Esophagus squamous epithelium (tissue), 5 donors: ENCODE measurements at regions not wholly inside any gene's neighbourhood (a gene's known extent, or its start where the extent isn't known, plus 50 kb on each side); places are given as distances from the start of the nearest gene placed in this dataset.

Experiments used
- DNase-seq: peaks from one replicate; lab custom pipeline; 2025; lab: John Stamatoyannopoulos, UW
- H3K27ac ChIP-seq, 4 donors: fragments of 200-600 bp; sonication (generic); one replicate each; pipeline ENCODE4 v1.5.1; 2016 to 2019; ENCODE audit warnings: mild to moderate bottlenecking in 1 of 4
- H3K27me3 ChIP-seq, 4 donors: fragments of 200-600 bp; sonication (generic); 1 replicate in 3 of 4; 2 replicates in 1 of 4; pipeline versions ENCODE4 v1.5.1 to v1.6.0; 2017 to 2021; ENCODE audit warnings: antibody characterized with exemption in 1 of 4
- H3K36me3 ChIP-seq, 3 donors: fragments of 200-600 bp; sonication (generic); one replicate each; pipeline ENCODE4 v1.5.1; 2016 to 2019
- H3K4me1 ChIP-seq, 3 donors: fragments of 200-600 bp; sonication (generic); one replicate each; pipeline ENCODE4 v1.5.1; 2017 to 2019
- H3K4me3 ChIP-seq, 4 donors: fragments of 200-600 bp; sonication (generic); 1 replicate in 3 of 4; 2 replicates in 1 of 4; pipeline ENCODE4 v1.5.1; 2016 to 2019; ENCODE audit warnings: mild to moderate bottlenecking in 2 of 4, moderate library complexity in 1 of 4
- H3K9me3 ChIP-seq, 3 donors: fragments of 200-600 bp; sonication (generic); one replicate each; pipeline ENCODE4 v1.5.1; 2016 to 2019
- CTCF ChIP-seq, 6 experiments: fragments of 450-650 bp in 4 of 6; fragments of 200-600 bp in 2 of 6; sonication (generic) in 2 of 6; IDR thresholded peaks; one replicate each; pipeline ENCODE4 v1.5.1; 2016 to 2019; ENCODE audit warnings: antibody characterized with exemption in 6 of 6, mild to moderate bottlenecking in 4 of 6, moderate library complexity in 4 of 6
- POLR2A ChIP-seq, 4 donors: fragments of 450-650 bp; IDR thresholded peaks; one replicate each; pipeline ENCODE4 v1.6.1; 2017; ENCODE audit warnings: antibody characterized with exemption in 4 of 4, mild to moderate bottlenecking in 4 of 4, moderate library complexity in 3 of 4
- WGBS, 2 donors: methylation state at CpG; one replicate each; pipeline ENCODE4 v1.1.5; 2018; 5-methylcytosine and 5-hydroxymethylcytosine counted together
- intact Hi-C: fragments of 100-400 bp; cut with DNase I; formaldehyde crosslinking; loops from one replicate; pipeline ENCODE4 v1.15.0; 2022
- donor health status: DM: yes; HTN: yes; CAD: no.

GRCh38 chr6:166860392-166860791 lies 96.0 kb downstream of the RNASET2 start:
- Histone ChIP-seq H3K4me1 (peaks cover 11 to 17% (median 11%) of the 10 kb centered on the region in 3 donors), H3K36me3 (no peaks in the 10 kb centered on the region), H3K27ac (no peak overlapping the region), H3K9me3 (no peaks in the 10 kb centered on the region), H3K27me3 (peaks cover 0 to 43% (median 4%) of the 10 kb centered on the region in 4 donors), H3K4me3 (no peak overlapping the region)
- 58 to 82% methylated on average over 6 of the region's 6 CpGs for WGBS, 2 donors
- TF ChIP-seq POLR2A (IDR thresholded peaks at IDR 0.05), result no peak
- no peak for TF ChIP-seq CTCF (IDR thresholded peaks at IDR 0.05)
- DNase-seq, result no peak
- intact Hi-C loops, result no loop called here

- Histone ChIP-seq H3K9me3 (no peaks in the 10 kb centered on the region), H3K4me1 (no peaks in the 10 kb centered on the region), H3K36me3 (no peaks in the 10 kb centered on the region), H3K27ac (no peak overlapping the region), H3K4me3 (no peak overlapping the region), H3K27me3 (peaks cover 0 to 4% (median 1%) of the 10 kb centered on the region in 4 donors)
- 68 to 82% methylated on average over 1 of the region's 1 CpG for WGBS, 2 donors
- intact Hi-C loops, result no loop called here
- TF ChIP-seq CTCF (IDR thresholded peaks at IDR 0.05) (no peak), POLR2A (IDR thresholded peaks at IDR 0.05) (no peak)
- no peak for DNase-seq
Observed at GRCh38 chr6:166855416-166855815, 100.9 kb downstream of the RNASET2 start.

- 86 to 88% methylated on average over 21 to 27 of the region's 29 CpGs for WGBS, 2 donors
- no peaks in the 10 kb centered on the region for H3K27me3 ChIP-seq
- no peak overlapping the region for H3K27ac ChIP-seq
- H3K4me1 ChIP-seq, result no peaks in the 10 kb centered on the region
- no peak overlapping the region for H3K4me3 ChIP-seq
- no peaks in the 10 kb centered on the region for H3K9me3 ChIP-seq
- no peak for DNase-seq
- no peaks in the 10 kb centered on the region for H3K36me3 ChIP-seq
- intact Hi-C loops, result no loop called here
- TF ChIP-seq CTCF (IDR thresholded peaks at IDR 0.05), result no peak
- TF ChIP-seq POLR2A (IDR thresholded peaks at IDR 0.05), result no peak
Observed at GRCh38 chr6:166853371-166854325, 102.7 kb downstream of the RNASET2 start.

GRCh38 chr6:166852451-166852975 lies 103.8 kb downstream of the RNASET2 start:
- Histone ChIP-seq H3K4me1 (no peaks in the 10 kb centered on the region), H3K27me3 (no peaks in the 10 kb centered on the region), H3K4me3 (no peak overlapping the region), H3K36me3 (no peaks in the 10 kb centered on the region), H3K27ac (no peak overlapping the region), H3K9me3 (no peaks in the 10 kb centered on the region)
- no peak for DNase-seq
- no peak for TF ChIP-seq CTCF (IDR thresholded peaks at IDR 0.05)
- no peak for TF ChIP-seq POLR2A (IDR thresholded peaks at IDR 0.05)
- WGBS, 2 donors, result 65 to 73% methylated on average over 5 to 18 of the region's 18 CpGs
- intact Hi-C loops, result no loop called here

GRCh38 chr6:166851911-166852310 lies 104.4 kb downstream of the RNASET2 start:
- WGBS, 2 donors, result 85 to 90% methylated on average over 6 of the region's 6 CpGs
- no peaks in the 10 kb centered on the region for H3K4me1 ChIP-seq
- no peak overlapping the region for H3K4me3 ChIP-seq
- intact Hi-C loops, result no loop called here
- TF ChIP-seq CTCF (IDR thresholded peaks at IDR 0.05), result no peak
- TF ChIP-seq POLR2A (IDR thresholded peaks at IDR 0.05), result no peak
- DNase-seq, result no peak
- no peaks in the 10 kb centered on the region for H3K9me3 ChIP-seq
- H3K36me3 ChIP-seq, result no peaks in the 10 kb centered on the region
- H3K27ac ChIP-seq, result no peak overlapping the region
- no peaks in the 10 kb centered on the region for H3K27me3 ChIP-seq
